D721Med (cell line): ENCODE measurements at regions not wholly inside any gene's neighbourhood (a gene's known extent, or its start where the extent isn't known, plus 50 kb on each side); places are given as distances from the start of the nearest gene placed in this dataset.

ENCODE experiments used
- DNase-seq: peaks from one replicate; pipeline ENCODE4 v3.0.0; 2011; ENCODE audit warnings: low spot score; ENCODE audit not compliant: insufficient read length
- FAIRE-seq: peaks from 2 replicates; lab custom pipeline; 2011; peaks lifted over from hg19 to GRCh38; lab: Jason Lieb, UNC
- TF ChIP-seq, protein P1 (sequence below): IDR thresholded peaks from 2 replicates; pipeline ENCODE4 v1.5.1; 2012; ENCODE audit warnings: mild to moderate bottlenecking, control low read depth; ENCODE audit not compliant: insufficient read depth; ENCODE audit errors: missing control alignments

DNA sequence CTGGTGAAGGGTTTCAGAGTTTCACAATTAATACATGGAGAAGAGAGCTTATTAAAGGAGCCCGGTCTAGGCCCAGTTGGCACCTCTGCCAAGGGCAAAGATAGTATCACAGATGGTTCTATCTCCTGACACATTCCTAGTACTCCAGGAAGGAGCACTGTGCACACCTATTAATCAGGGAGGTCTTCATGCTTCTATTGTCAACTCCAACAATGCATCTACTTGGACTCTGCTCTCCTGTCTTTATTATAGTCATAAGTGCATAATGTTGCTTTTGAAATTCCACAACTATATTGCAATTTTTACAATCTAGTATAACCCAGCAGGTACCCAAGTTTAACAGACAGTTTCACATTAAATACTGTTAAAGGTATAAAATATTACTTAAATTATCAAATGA lies 174.5 kb upstream of the TSC22D1 start:
- FAIRE-seq (no peak), DNase-seq (no peak)
- TF ChIP-seq, protein P1, sequence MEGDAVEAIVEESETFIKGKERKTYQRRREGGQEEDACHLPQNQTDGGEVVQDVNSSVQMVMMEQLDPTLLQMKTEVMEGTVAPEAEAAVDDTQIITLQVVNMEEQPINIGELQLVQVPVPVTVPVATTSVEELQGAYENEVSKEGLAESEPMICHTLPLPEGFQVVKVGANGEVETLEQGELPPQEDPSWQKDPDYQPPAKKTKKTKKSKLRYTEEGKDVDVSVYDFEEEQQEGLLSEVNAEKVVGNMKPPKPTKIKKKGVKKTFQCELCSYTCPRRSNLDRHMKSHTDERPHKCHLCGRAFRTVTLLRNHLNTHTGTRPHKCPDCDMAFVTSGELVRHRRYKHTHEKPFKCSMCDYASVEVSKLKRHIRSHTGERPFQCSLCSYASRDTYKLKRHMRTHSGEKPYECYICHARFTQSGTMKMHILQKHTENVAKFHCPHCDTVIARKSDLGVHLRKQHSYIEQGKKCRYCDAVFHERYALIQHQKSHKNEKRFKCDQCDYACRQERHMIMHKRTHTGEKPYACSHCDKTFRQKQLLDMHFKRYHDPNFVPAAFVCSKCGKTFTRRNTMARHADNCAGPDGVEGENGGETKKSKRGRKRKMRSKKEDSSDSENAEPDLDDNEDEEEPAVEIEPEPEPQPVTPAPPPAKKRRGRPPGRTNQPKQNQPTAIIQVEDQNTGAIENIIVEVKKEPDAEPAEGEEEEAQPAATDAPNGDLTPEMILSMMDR = no peak

DNA sequence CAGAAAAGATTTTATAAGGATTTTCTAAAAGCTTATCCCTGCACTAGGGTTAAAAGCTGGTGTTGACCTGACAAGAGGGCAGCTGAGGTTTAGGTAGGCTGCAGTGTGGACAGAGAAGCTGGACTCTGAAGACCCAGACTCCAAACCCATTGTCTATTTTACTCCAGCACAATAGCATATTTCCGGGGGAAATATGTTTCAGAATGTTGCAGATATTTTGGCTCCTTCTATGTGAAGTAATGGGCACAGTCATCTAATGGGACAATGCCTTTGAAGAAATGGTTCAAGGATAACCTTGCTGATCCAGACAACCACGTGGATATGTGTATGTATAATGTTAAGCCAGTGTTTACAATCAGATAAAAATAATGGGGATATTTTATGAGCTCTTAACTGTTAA lies 173.8 kb upstream of the TSC22D1 start:
- no peak for FAIRE-seq
- DNase-seq = no peak
- TF ChIP-seq, protein P1 = no peak

DNA sequence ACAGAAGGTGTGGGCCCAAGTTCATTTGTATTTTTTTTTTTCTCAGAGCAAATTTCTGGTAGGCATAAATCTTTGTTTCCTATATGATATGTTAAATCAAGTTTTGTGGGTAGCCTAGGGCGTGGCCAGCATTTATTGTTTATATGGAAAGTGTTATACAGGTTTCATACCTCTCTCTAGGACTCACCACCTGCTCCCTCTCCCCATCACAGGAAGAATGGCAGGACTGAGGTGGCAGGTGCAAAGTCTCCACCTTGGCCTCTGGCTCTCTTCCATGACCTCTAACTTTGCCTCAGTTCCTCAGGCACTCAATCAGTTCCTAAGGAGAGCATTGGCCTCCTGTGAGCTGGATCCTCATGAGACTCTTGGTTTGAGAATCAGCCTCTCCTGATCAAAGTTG lies 172.3 kb upstream of the TSC22D1 start:
- TF ChIP-seq, protein P1 = no peak

DNA sequence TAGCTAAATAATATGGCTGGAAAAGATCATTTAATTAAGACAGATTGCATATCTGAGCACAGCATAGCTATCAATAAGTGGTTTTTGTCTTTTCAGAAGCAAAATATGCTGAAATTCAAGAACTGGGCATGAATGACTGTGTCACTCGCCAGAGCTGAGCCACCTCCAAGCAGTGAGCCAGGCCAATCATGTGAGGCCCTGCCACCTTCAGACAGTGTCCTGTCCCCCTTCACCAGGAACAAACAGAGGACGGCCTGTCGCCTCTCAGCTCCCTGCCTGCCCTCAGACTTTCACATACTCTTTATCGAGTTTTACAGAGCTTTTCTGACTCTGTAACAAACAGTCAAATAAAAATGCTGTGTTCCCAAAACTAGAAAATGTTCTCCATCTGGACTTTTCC lies 171.0 kb upstream of the TSC22D1 start:
- DNase-seq (no peak), FAIRE-seq (no peak)
- TF ChIP-seq, protein P1 = no peak

More for the DNA sequence above, 172.3 kb upstream of the TSC22D1 start:
- DNase-seq = no peak
- FAIRE-seq = no peak

DNA sequence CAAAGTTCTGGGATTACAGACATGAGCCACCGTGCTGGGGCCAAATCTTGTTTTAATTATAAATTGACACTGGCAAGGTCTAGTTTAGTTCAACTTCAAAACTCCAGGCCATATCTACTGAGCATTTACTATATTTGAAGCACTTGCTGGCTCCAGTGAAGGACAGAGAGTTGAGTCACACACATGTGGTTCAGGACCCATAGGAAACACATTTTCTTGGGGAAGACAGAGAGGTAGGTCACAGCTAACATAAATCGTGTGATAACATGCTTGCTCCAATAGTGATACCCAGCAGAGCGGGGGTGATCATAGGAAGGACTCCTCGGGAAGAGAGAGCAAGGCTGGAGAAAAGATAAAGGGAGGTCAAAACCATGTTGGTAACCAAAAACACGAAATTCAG lies 170.6 kb upstream of the TSC22D1 start:
- DNase-seq = no peak
- no peak for FAIRE-seq
- TF ChIP-seq, protein P1 = no peak

DNA sequence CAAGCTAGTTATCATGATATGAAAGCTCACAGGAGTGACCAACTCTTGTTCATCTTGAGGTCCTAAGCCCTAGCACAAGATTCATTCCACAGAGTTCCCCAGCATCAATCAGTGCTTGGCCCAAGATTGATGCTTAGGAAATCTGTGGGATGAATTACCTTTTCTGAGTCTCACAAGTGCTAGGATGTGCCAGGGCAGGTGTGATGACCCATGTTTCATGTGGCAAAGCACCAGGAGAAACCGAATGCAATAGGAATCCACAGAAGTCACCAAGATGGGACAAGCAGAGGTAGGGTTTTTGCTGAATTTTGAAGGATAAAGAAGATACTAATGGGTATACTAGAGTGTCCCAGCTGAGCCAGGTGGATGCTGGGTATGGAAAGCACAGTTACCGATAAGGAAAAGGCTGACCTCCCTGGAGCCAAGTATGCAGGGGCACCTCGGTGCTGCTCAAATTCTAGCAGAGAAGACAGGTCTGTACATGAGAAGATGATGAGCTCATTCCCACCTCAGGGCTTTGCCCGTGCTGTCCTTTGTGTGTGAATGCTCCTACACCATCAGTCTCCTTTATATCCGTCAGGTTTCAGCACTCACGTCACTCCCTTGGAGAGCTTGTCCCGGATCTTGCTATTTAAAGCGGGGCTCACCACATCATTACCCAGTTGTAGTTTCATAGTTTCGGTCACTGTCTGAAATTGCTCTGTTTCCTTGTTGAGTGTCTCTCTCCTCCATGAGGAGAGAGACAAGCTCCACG lies 168.9 kb upstream of the TSC22D1 start:
- no peak for DNase-seq
- TF ChIP-seq, protein P1 = no peak
- FAIRE-seq = no peak

DNA sequence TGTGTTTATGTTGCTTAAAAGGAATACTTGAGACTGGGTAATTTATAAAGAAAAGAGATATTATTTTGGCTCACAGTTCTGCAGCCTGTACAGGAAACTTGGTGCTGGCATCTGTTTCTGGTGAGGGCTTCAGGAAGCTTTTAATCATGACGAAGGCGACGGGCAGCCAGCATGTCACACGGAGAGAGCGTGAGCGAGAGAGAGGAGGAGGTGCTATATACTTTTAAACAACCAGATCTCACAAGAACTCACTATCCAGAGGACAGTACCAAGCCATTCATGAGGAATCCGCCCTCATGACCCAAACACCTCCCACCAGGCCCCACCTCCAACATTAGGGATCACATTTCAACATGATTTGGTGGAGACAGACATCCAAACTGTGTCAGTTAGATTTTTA lies 163.4 kb upstream of the TSC22D1 start:
- FAIRE-seq (no peak), DNase-seq (no peak)
- TF ChIP-seq, protein P1 = no peak
